Stomach (tissue), 4 donors: ENCODE measurements at regions not wholly inside any gene's neighbourhood (a gene's known extent, or its start where the extent isn't known, plus 50 kb on each side); places are given as distances from the start of the nearest gene placed in this dataset.

Experiments
- POLR2A ChIP-seq, 4 donors: fragments of 450-650 bp; IDR thresholded peaks; one replicate each; pipeline ENCODE4 v1.6.1; 2016; ENCODE audit warnings: antibody characterized with exemption in 4 of 4, control low read depth in 2 of 4, mild to moderate bottlenecking in 1 of 4, moderate library complexity in 1 of 4
- TF ChIP-seq, protein P1 (sequence below), 7 experiments: fragments of 450-650 bp in 4 of 7; fragments of 200-600 bp in 3 of 7; sonication (generic) in 3 of 7; IDR thresholded peaks; one replicate each; pipeline ENCODE4 v1.5.1; 2016 to 2019; ENCODE audit warnings: antibody characterized with exemption in 7 of 7, control low read depth in 2 of 7, mild to moderate bottlenecking in 1 of 7

DNA sequence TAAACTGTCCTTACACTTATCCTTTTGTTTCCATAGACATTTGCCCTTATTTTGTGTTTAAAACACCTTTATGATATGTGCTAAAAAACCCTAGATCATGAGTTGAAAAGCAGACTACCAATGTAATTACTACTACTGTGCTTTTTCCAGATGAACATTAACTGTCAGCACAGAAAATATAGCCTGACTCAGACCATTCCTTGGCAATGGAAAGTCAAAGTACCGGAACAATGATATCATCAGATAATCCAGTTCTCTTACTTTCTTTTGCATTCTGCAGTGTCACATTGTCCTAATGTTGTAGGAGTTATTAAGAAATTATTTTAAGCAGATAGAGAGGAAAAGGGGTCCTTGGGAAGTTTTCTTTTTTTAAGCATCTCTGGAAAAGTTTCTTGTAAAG lies 1189.0 kb upstream of the FLRT2 start:
- TF ChIP-seq, protein P1, sequence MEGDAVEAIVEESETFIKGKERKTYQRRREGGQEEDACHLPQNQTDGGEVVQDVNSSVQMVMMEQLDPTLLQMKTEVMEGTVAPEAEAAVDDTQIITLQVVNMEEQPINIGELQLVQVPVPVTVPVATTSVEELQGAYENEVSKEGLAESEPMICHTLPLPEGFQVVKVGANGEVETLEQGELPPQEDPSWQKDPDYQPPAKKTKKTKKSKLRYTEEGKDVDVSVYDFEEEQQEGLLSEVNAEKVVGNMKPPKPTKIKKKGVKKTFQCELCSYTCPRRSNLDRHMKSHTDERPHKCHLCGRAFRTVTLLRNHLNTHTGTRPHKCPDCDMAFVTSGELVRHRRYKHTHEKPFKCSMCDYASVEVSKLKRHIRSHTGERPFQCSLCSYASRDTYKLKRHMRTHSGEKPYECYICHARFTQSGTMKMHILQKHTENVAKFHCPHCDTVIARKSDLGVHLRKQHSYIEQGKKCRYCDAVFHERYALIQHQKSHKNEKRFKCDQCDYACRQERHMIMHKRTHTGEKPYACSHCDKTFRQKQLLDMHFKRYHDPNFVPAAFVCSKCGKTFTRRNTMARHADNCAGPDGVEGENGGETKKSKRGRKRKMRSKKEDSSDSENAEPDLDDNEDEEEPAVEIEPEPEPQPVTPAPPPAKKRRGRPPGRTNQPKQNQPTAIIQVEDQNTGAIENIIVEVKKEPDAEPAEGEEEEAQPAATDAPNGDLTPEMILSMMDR (IDR thresholded peaks at IDR 0.05), result no peak
- TF ChIP-seq POLR2A (IDR thresholded peaks at IDR 0.05), result no peak
